ENCODE measurements at regions not wholly inside any gene's neighbourhood (a gene's known extent, or its start where the extent isn't known, plus 50 kb on each side); places are given as distances from the start of the nearest gene placed in this dataset.

GRCh38 chr16:80048250-80048649, 447.7 kb upstream of the MAF start:
- TF ChIP-seq CTCF (IDR thresholded peaks at IDR 0.05) (no peak), POLR2A (IDR thresholded peaks at IDR 0.05) (no peak), POLR2AphosphoS5 (IDR thresholded peaks at IDR 0.05) (no peak), EP300 (IDR thresholded peaks at IDR 0.05) (no peak)
